Type B pancreatic cell (in vitro differentiated cells): ENCODE measurements at regions not wholly inside any gene's neighbourhood (a gene's known extent, or its start where the extent isn't known, plus 50 kb on each side); places are given as distances from the start of the nearest gene placed in this dataset.

Experiments
- DNase-seq: peaks from one replicate; pipeline ENCODE4 v3.0.0; 2021; ENCODE audit warnings: mixed read lengths; ENCODE audit not compliant: unreplicated experiment; ENCODE audit errors: extremely low spot score
- H3K27ac Mint-ChIP-seq: 2 replicates; pipeline ENCODE4 v1.8.0; 2021; ENCODE audit warnings: mild to moderate bottlenecking, mixed read lengths
- H3K27me3 Mint-ChIP-seq: 2 replicates; pipeline ENCODE4 v1.8.0; 2021; ENCODE audit warnings: mixed read lengths
- H3K36me3 Mint-ChIP-seq: 2 replicates; pipeline ENCODE4 v1.8.0; 2021; ENCODE audit warnings: mixed read lengths
- H3K4me1 Mint-ChIP-seq: one replicate; pipeline ENCODE4 v1.8.0; 2021; ENCODE audit warnings: mixed read lengths; ENCODE audit not compliant: unreplicated experiment
- H3K4me3 Mint-ChIP-seq: 2 replicates; pipeline ENCODE4 v1.8.0; 2021; ENCODE audit warnings: mild to moderate bottlenecking, mixed read lengths
- H3K9me3 Mint-ChIP-seq: 2 replicates; pipeline ENCODE4 v1.8.0; 2021; ENCODE audit warnings: mixed read lengths
- CTCF ChIP-seq: fragments of 200-600 bp; sonication (generic); conservative IDR thresholded peaks from 2 replicates; pipeline ENCODE4 v1.5.0; 2021; ENCODE audit warnings: antibody characterized with exemption, mild to moderate bottlenecking

GRCh38 chr16:52896478-52897164, 156.1 kb downstream of the CHD9NB start:
- Mint-ChIP-seq H3K36me3 (no peaks in the 10 kb centered on the region), H3K27me3 (peaks cover 7% of the 10 kb centered on the region), H3K9me3 (peaks cover 5% of the 10 kb centered on the region), H3K27ac (no peak overlapping the region), H3K4me3 (no peak overlapping the region), H3K4me1 (no peaks in the 10 kb centered on the region)
- no peak for DNase-seq
- TF ChIP-seq CTCF: no peak

GRCh38 chr16:52874042-52874441, 178.7 kb downstream of the CHD9NB start:
- Mint-ChIP-seq H3K4me3 (no peak overlapping the region), H3K9me3 (no peaks in the 10 kb centered on the region), H3K36me3 (no peaks in the 10 kb centered on the region), H3K4me1 (no peaks in the 10 kb centered on the region), H3K27me3 (peaks cover 23% of the 10 kb centered on the region), H3K27ac (no peak overlapping the region)
- TF ChIP-seq CTCF: no peak
- no peak for DNase-seq

GRCh38 chr16:52872731-52873130, 180.0 kb downstream of the CHD9NB start:
- H3K4me1 Mint-ChIP-seq: no peaks in the 10 kb centered on the region
- H3K9me3 Mint-ChIP-seq: no peaks in the 10 kb centered on the region

GRCh38 chr16:52871481-52871880, 181.2 kb downstream of the CHD9NB start:
- DNase-seq: no peak
- no peaks in the 10 kb centered on the region for H3K9me3 Mint-ChIP-seq
- H3K4me3 Mint-ChIP-seq: no peak overlapping the region
- H3K27ac Mint-ChIP-seq: no peak overlapping the region
- H3K4me1 Mint-ChIP-seq: no peaks in the 10 kb centered on the region
- peaks cover 13% of the 10 kb centered on the region for H3K27me3 Mint-ChIP-seq
- TF ChIP-seq CTCF: no peak
- H3K36me3 Mint-ChIP-seq: no peaks in the 10 kb centered on the region

More at GRCh38 chr16:52872731-52873130, 180.0 kb downstream of the CHD9NB start:
- peaks cover 16% of the 10 kb centered on the region for H3K27me3 Mint-ChIP-seq
- no peaks in the 10 kb centered on the region for H3K36me3 Mint-ChIP-seq
- no peak overlapping the region for H3K27ac Mint-ChIP-seq
- DNase-seq: no peak
- no peak overlapping the region for H3K4me3 Mint-ChIP-seq
- TF ChIP-seq CTCF: no peak

GRCh38 chr16:52869243-52869642, 183.5 kb downstream of the CHD9NB start:
- Mint-ChIP-seq H3K9me3 (no peaks in the 10 kb centered on the region), H3K4me1 (no peaks in the 10 kb centered on the region), H3K36me3 (no peaks in the 10 kb centered on the region), H3K27ac (no peak overlapping the region), H3K27me3 (peaks cover 15% of the 10 kb centered on the region), H3K4me3 (no peak overlapping the region)
- DNase-seq: no peak
- no peak for TF ChIP-seq CTCF
